GM13977 (cell line): ENCODE measurements at regions not wholly inside any gene's neighbourhood (a gene's known extent, or its start where the extent isn't known, plus 50 kb on each side); places are given as distances from the start of the nearest gene placed in this dataset.

Experiments used
- DNase-seq: peaks from one replicate; pipeline ENCODE4 v3.0.0; 2012; ENCODE audit warnings: low spot score
- CTCF ChIP-seq: IDR thresholded peaks from 2 replicates; pipeline ENCODE4 v1.5.1; 2012; ENCODE audit warnings: mild to moderate bottlenecking, control low read depth; ENCODE audit not compliant: insufficient read depth; ENCODE audit errors: extremely low read depth, missing control alignments
- in situ Hi-C: fragments of 300-500 bp; cut with MboI; formaldehyde crosslinking; loops from one replicate; pipeline ENCODE4 v1.12.0; 2022; ENCODE audit warnings: low sequenced_read_pairs, low pct_unique_long_range_greater_than_20kb, mixed read lengths, inconsistent platforms; ENCODE audit not compliant: unreplicated experiment

- TF ChIP-seq CTCF: no peak
Measured at GRCh38 chr15:69686626-69687025, 234.0 kb downstream of the RPLP1 start.

GRCh38 chr15:69689133-69689532, 236.5 kb downstream of the RPLP1 start:
- in situ Hi-C loops: no loop called here
- no peak for DNase-seq
- no peak for TF ChIP-seq CTCF

More at GRCh38 chr15:69686626-69687025, 234.0 kb downstream of the RPLP1 start:
- no peak for DNase-seq
- in situ Hi-C loops: no loop called here

GRCh38 chr15:69691307-69692015, 238.8 kb downstream of the RPLP1 start:
- TF ChIP-seq CTCF: no peak
- in situ Hi-C loops: no loop called here
- DNase-seq: no peak

- no peak for TF ChIP-seq CTCF
- DNase-seq: no peak
- in situ Hi-C loops: no loop called here
Measured at GRCh38 chr15:69692342-69692741, 239.7 kb downstream of the RPLP1 start.

- in situ Hi-C loops: no loop called here
- DNase-seq: no peak
- no peak for TF ChIP-seq CTCF
Measured at GRCh38 chr15:69693059-69693458, 240.4 kb downstream of the RPLP1 start.

GRCh38 chr15:69696946-69697345, 244.3 kb downstream of the RPLP1 start:
- no peak for TF ChIP-seq CTCF
- in situ Hi-C loops: no loop called here
- no peak for DNase-seq
